ENCODE measurements at regions not wholly inside any gene's neighbourhood (a gene's known extent, or its start where the extent isn't known, plus 50 kb on each side); places are given as distances from the start of the nearest gene placed in this dataset.

DNA sequence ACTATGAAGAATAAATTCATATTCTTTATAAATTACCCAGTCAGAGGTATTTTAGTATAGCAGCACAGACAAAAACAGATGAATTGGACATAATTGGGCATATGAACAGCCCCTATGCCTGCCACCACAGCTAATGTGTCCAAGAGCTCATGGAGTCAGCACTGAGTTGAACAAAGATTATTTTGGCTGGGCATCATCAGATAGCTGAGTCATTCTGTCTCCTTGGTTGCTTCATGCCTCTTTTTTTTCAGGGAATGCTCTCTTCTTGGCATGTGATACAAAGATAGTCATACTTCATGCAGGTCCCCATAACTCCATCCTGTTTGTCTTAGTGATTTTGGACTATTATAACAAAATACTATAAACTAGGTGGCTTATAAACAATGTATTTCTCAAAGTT lies 275.6 kb downstream of the TENT5A start:
- TF ChIP-seq EP300 (IDR thresholded peaks at IDR 0.05) (no peak), POLR2A (IDR thresholded peaks at IDR 0.05; ENCODE audit: low read depth) (no peak)
- TF ChIP-seq, protein P1, sequence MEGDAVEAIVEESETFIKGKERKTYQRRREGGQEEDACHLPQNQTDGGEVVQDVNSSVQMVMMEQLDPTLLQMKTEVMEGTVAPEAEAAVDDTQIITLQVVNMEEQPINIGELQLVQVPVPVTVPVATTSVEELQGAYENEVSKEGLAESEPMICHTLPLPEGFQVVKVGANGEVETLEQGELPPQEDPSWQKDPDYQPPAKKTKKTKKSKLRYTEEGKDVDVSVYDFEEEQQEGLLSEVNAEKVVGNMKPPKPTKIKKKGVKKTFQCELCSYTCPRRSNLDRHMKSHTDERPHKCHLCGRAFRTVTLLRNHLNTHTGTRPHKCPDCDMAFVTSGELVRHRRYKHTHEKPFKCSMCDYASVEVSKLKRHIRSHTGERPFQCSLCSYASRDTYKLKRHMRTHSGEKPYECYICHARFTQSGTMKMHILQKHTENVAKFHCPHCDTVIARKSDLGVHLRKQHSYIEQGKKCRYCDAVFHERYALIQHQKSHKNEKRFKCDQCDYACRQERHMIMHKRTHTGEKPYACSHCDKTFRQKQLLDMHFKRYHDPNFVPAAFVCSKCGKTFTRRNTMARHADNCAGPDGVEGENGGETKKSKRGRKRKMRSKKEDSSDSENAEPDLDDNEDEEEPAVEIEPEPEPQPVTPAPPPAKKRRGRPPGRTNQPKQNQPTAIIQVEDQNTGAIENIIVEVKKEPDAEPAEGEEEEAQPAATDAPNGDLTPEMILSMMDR (IDR thresholded peaks at IDR 0.05) = no peak

Data from esophagus muscularis mucosa (tissue), 4 donors.